Ectodermal cell (in vitro differentiated cells): ENCODE measurements at regions not wholly inside any gene's neighbourhood (a gene's known extent, or its start where the extent isn't known, plus 50 kb on each side); places are given as distances from the start of the nearest gene placed in this dataset.
"Not testable (repeated sequence)": the region's sequence is repeated elsewhere in the genome, so short reads cannot be mapped to it uniquely, and the experiment has no call there.

Experiments used
- H3K27ac ChIP-seq: 2 replicates; pipeline ENCODE4 v1.7.0; 2013; ENCODE audit warnings: mild to moderate bottlenecking, low read depth, low read length; ENCODE audit not compliant: insufficient read depth, poor library complexity, severe bottlenecking
- H3K27me3 ChIP-seq: 2 replicates; pipeline ENCODE4 v1.7.0; 2013; ENCODE audit warnings: mild to moderate bottlenecking, low read length; ENCODE audit not compliant: insufficient read depth, control insufficient read depth, poor library complexity, severe bottlenecking
- H3K36me3 ChIP-seq: one replicate; pipeline ENCODE4 v1.7.0; 2013; ENCODE audit warnings: low read length; ENCODE audit not compliant: control insufficient read depth, insufficient read depth
- H3K4me1 ChIP-seq: one replicate; pipeline ENCODE4 v1.7.0; 2013; ENCODE audit warnings: low read length; ENCODE audit not compliant: control insufficient read depth, insufficient read depth
- H3K4me3 ChIP-seq: 2 replicates; pipeline ENCODE4 v1.7.0; 2013; ENCODE audit warnings: low read depth, low read length, control low read depth; ENCODE audit not compliant: insufficient read depth
- H3K9me3 ChIP-seq: 2 replicates; pipeline ENCODE4 v1.7.0; 2013; ENCODE audit warnings: mild to moderate bottlenecking, low read length, moderate library complexity; ENCODE audit not compliant: control insufficient read depth
- WGBS, 2 experiments: methylation state at CpG; one replicate each; pipeline ENCODE4 v1.1.7; 2013; ENCODE audit warnings: missing lambda C conversion rate in 2 of 2; 5-methylcytosine and 5-hydroxymethylcytosine counted together

DNA sequence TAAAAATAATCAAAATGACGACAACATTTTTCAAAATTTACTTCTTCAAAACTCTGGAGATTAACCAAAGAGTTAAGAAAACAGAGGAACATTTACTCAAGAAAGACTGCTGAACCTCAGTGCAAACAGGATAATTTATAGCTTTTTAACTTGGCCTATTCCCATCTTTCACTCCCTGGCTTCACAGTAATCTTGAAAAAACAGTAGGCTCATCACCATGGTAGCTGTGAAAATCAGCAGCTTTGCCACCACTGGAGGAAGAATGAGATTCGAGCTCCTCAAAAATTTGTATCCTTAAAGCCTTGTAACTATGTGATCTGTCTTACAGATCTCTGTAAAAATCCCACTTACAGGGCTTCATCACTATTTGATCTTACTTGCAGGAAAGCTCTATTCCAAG, 447.7 kb upstream of the CTSO start:
- Histone ChIP-seq H3K27me3 (no peaks in the 10 kb centered on the region), H3K4me1 (peaks cover 5% of the 10 kb centered on the region), H3K27ac (no peak overlapping the region), H3K36me3 (no peaks in the 10 kb centered on the region), H3K4me3 (no peak overlapping the region), H3K9me3 (no peaks in the 10 kb centered on the region)
- 88 to 92% methylated on average over 2 of the region's 2 CpGs for WGBS, 2 experiments

DNA sequence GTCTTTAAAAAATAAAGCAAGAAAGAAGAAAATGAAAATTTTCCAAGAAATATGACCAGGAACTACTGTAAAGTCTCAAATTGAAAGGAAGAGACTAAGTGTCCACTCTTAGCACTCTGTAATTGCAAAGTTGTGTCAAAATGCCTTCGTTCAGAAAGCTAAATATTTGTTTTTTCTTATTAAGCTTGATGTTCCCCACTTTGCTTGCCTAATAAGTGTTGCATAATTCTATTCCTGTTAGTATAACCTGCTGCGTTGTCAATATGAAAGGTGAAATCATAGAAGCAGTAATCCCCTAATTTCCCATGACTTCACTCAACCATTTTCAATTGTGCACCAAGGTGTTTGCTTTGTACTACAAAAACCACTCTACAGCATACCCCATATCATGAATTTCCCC, 442.9 kb upstream of the CTSO start:
- no peak overlapping the region for H3K4me3 ChIP-seq
- 93 to 100% methylated on average over 2 of the region's 2 CpGs for WGBS, 2 experiments
- no peak overlapping the region for H3K27ac ChIP-seq
- H3K4me1 ChIP-seq = peaks cover 5% of the 10 kb centered on the region
- H3K9me3 ChIP-seq = no peaks in the 10 kb centered on the region
- no peaks in the 10 kb centered on the region for H3K36me3 ChIP-seq
- no peaks in the 10 kb centered on the region for H3K27me3 ChIP-seq

DNA sequence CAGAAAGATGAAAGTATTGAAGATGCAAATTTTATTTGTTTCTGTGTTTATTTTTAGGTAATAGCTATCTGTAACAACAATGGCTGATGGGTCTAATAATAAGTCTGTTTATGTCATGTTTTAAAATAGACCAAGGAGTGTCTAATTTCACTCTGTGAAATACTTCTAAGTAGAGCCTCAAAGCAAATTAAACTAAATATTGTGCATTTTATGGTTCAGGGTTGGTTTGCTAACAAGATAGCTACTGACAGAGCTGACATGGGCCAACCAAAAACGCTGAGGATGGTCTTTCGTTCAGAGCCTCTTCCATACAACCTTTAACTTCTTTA, 437.6 kb upstream of the CTSO start:
- WGBS, 2 experiments = 96 to 97% methylated on average over 2 of the region's 2 CpGs
- H3K4me1 ChIP-seq = peaks cover 4% of the 10 kb centered on the region
- H3K27ac ChIP-seq = no peak overlapping the region
- no peaks in the 10 kb centered on the region for H3K27me3 ChIP-seq
- no peaks in the 10 kb centered on the region for H3K36me3 ChIP-seq
- H3K4me3 ChIP-seq = no peak overlapping the region
- no peaks in the 10 kb centered on the region for H3K9me3 ChIP-seq

DNA sequence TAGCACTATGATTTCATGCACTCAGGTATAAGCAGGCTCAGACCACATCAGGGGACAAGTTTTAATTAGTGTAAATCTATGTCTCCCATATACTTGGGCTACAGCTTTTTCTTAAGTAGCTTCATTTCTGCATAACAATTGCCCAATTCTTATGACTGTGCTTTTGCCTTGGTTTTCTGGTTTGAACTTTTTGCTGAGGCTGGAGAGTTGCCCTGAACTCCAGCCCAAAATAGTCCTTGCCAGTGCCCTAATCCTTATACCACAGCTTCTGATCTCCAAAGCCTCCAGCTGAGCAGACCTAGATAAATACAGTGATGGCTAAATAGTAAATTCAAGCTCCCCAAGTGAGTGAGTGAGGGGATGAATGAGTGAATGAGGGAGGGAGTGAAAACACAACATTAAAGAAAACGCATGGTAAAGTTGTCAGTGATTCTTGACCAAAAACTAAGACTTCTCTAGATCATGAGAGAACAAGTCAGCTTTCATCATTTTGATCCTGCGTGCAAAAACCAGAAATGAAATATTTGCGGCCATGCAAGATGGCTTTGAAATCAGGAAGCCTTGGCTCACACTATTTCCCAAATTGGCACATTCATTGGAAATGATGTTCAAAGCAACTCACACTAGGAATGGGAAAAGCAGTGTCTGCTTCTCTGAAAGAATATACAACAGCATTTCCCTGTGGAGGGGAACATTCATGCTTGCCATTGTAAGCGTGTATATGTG, 437.1 kb upstream of the CTSO start:
- no peak overlapping the region for H3K4me3 ChIP-seq
- H3K27me3 ChIP-seq = no peaks in the 10 kb centered on the region
- peaks cover 4% of the 10 kb centered on the region for H3K4me1 ChIP-seq
- H3K9me3 ChIP-seq = no peaks in the 10 kb centered on the region
- H3K36me3 ChIP-seq = no peaks in the 10 kb centered on the region
- H3K27ac ChIP-seq = no peak overlapping the region
- 93 to 94% methylated on average over 4 of the region's 4 CpGs for WGBS, 2 experiments

DNA sequence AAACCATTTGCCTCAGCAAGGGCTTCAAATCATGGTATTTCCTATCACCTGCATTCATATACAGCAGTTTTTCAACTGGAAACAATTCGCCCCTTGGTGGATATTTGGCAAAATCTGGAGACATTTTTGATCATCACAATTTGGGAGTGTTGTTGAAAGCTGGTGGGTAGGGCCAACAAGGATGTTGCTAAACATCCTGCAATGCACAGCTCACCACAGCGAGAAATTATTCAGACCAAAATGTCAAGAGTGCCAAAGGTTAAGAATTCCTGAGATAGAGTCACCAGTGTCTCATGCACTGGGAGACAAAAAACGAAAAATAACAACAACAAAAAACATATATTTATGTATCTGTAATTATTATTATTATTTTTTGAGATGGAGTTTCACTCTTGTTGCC, 435.2 kb upstream of the CTSO start:
- no peaks in the 10 kb centered on the region for H3K9me3 ChIP-seq
- H3K4me3 ChIP-seq = no peak overlapping the region
- 97 to 100% methylated on average over 2 of the region's 3 CpGs for WGBS, 2 experiments
- H3K4me1 ChIP-seq = peaks cover 4% of the 10 kb centered on the region
- no peak overlapping the region for H3K27ac ChIP-seq
- no peaks in the 10 kb centered on the region for H3K36me3 ChIP-seq
- no peaks in the 10 kb centered on the region for H3K27me3 ChIP-seq

DNA sequence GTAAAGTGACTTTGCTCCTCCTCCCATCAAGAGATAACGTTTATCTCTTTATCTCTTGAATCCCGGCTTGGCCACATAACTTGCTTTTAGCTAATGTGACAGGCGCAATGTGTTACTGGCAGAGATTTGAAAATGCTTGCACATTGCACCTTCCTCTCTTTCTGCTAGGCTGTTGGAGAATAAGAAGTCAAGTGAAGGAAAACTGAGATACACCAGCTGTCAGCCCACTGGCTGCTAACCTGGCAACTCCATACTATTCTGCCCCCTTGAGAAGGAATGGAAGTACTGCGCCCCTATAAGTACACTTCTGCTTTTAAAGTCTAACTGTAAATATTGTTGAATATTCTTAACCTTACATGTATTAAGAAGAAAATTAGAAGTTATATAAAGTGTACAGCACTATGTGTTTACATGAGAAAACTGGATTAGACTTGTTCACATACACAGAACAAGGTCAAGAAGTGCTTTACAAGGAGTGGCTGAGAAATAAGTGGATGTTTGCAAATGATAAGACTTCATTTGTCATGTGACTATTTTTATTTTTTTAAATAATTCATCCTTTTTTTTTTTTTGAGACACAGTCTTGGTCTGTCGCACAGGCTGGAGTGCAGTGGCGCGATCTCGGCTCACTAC, 424.5 kb upstream of the CTSO start:
- H3K4me1 ChIP-seq = peaks cover 14% of the 10 kb centered on the region
- H3K36me3 ChIP-seq = no peaks in the 10 kb centered on the region
- 87 to 97% methylated on average over 7 of the region's 8 CpGs for WGBS, 2 experiments
- no peak overlapping the region for H3K4me3 ChIP-seq
- no peak overlapping the region for H3K27ac ChIP-seq
- no peaks in the 10 kb centered on the region for H3K27me3 ChIP-seq
- H3K9me3 ChIP-seq = no peaks in the 10 kb centered on the region

DNA sequence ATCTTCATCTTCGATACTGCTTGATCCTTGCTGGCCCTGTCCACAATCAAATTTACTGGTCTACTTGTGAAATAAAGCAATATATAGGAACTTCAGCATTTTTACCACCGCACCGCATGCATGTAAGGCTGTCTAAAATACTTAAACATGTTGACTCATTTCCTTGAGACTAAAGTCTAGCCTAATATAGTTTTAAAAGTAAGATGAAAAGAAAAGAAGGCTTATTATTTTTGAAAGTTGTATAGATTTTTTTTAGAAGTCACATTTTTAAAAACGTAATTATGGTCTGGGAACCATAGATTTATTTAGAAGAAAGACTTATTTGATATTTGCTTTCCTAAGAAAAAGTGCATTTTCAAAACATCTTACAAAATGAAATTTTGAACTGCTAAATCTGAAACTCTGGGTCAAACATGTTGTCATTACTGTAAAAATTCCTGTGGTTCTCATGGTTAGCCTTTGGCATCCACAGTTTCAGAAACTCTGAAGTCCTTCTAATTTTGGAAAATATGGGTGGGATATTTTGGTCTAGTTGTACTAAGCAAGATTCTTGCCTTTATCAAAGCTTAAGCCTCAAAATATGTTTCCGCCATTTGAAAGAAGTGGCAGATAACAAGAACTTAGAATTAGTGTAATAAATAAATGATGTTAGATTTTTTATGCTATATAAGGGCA, 423.5 kb upstream of the CTSO start:
- 93 to 100% methylated on average over 4 to 5 of the region's 5 CpGs for WGBS, 2 experiments
- no peaks in the 10 kb centered on the region for H3K27me3 ChIP-seq
- H3K4me1 ChIP-seq = peaks cover 14% of the 10 kb centered on the region
- H3K36me3 ChIP-seq = no peaks in the 10 kb centered on the region
- H3K27ac ChIP-seq = no peak overlapping the region
- H3K9me3 ChIP-seq = no peaks in the 10 kb centered on the region
- no peak overlapping the region for H3K4me3 ChIP-seq

DNA sequence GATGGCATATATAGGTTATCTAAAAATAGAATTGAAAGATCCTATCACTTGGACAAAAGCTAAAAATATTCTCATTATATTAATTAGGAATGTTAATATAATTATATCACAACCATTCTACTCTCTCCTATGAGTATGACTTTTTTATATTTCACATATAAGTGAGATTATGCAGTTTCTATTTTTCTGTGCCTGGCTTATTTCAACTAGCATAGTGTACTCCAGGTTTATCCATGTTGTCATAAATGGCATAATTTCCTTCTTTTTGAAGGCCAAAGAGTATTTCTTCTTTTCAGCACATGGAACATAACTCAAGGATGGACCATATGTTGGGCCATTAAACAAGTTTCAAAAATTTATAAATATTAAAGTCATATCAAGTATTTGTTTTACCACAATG, 421.2 kb upstream of the CTSO start:
- Histone ChIP-seq H3K27ac (no peak overlapping the region), H3K36me3 (no peaks in the 10 kb centered on the region), H3K4me1 (peaks cover 14% of the 10 kb centered on the region), H3K27me3 (no peaks in the 10 kb centered on the region), H3K4me3 (no peak overlapping the region), H3K9me3 (no peaks in the 10 kb centered on the region)

DNA sequence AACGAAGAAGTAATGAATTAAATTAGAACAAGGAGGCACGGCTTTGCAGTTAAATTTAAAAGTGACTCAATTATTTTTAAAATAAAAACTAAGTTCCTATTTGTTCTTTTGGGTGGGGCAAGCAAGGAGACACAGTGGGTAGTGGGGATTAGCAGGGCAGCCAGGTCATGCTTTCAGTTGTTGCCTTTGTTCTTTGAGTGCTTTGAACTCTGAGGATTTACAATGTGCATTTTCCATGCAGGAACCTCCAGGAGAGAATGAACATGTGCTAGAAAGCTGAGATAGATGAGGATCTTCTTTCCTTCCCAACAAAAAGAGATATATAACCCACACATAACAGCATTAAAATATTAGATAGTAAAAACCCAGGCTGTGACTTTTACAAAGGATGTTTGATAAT, 420.4 kb upstream of the CTSO start:
- no peaks in the 10 kb centered on the region for H3K36me3 ChIP-seq
- no peak overlapping the region for H3K4me3 ChIP-seq
- peaks cover 14% of the 10 kb centered on the region for H3K4me1 ChIP-seq
- H3K27ac ChIP-seq = no peak overlapping the region
- H3K27me3 ChIP-seq = no peaks in the 10 kb centered on the region
- no peaks in the 10 kb centered on the region for H3K9me3 ChIP-seq
- WGBS, 2 experiments = 33% methylated on average over 2 of the region's 2 CpGs; no CpG with 5 or more reads in 1 of the 2 experiments

DNA sequence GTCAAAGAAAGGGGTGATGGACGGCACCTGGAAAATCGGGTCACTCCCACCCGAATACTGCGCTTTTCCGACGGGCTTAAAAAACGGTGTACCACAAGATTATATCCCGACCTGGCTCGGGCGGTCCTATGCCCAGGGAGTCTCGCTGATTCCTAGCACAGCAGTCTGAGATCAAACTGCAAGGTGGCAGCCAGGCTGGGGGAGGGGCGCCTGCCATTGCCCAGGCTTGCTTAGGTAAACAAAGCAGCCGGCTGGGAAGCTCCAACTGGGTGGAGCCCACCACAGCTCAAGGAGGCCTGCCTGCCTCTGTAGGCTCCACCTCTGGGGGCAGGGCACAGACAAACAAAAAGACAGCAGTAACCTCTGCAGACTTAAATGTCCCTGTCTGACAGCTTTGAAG, 413.8 kb upstream of the CTSO start:
- not testable (repeated sequence) for H3K27me3 ChIP-seq, H3K27ac ChIP-seq
- whole genome bisulfite sequencing, 2 experiments = 59 to 65% methylated on average over 13 of the region's 13 CpGs

More for the DNA sequence above, 413.8 kb upstream of the CTSO start:
- H3K4me3 ChIP-seq, H3K36me3 ChIP-seq, H3K9me3 ChIP-seq, H3K4me1 ChIP-seq: not testable (repeated sequence)
